ENCODE measurements at regions not wholly inside any gene's neighbourhood (a gene's known extent, or its start where the extent isn't known, plus 50 kb on each side); places are given as distances from the start of the nearest gene placed in this dataset.

- TF ChIP-seq POLR2A (IDR thresholded peaks at IDR 0.05), result no peak
- TF ChIP-seq EP300 (IDR thresholded peaks at IDR 0.05; ENCODE audit: low read depth), result no peak
- TF ChIP-seq POLR2AphosphoS5 (IDR thresholded peaks at IDR 0.05), result no peak
- no peak for TF ChIP-seq CTCF (IDR thresholded peaks at IDR 0.05)
- H3K36me3 ChIP-seq, result no peaks in the 10 kb centered on the region
- no peak overlapping the region for H3K27ac ChIP-seq
- in situ Hi-C loops (cut with MboI; ENCODE audit: low pct_ligation_motif_present in 1 of 4, low pct_unique_long_range_greater_than_20kb in 1 of 4, low sequenced_read_pairs in 3 of 4) (no loop called here), intact Hi-C loops (cut with DNase I; ENCODE audit: low total_unique reads) (no loop called here)
- H3K4me1 ChIP-seq, result no peaks in the 10 kb centered on the region
- DNase-seq, result no peak
- H3K9me3 ChIP-seq, result no peaks in the 10 kb centered on the region
- WGBS, 2 donors (ENCODE audit: low coverage in 1 of 2), result 59 to 80% methylated on average over 3 to 6 of the region's 6 CpGs
- no peaks in the 10 kb centered on the region for H3K27me3 ChIP-seq
- no peak overlapping the region for H3K4me3 ChIP-seq
Measured at GRCh38 chr15:31852933-31853799, 177.1 kb upstream of the CHRNA7 start.

GRCh38 chr15:31856581-31856980 is 173.7 kb upstream of the CHRNA7 start:
- no peak overlapping the region for H3K27ac ChIP-seq
- intact Hi-C loops (cut with DNase I; ENCODE audit: low total_unique reads), result no loop called here
- no peak overlapping the region for H3K4me3 ChIP-seq
- H3K27me3 ChIP-seq, result no peaks in the 10 kb centered on the region
- no peaks in the 10 kb centered on the region for H3K9me3 ChIP-seq
- H3K4me1 ChIP-seq, result no peaks in the 10 kb centered on the region
- WGBS, 2 donors (ENCODE audit: low coverage in 1 of 2), result 91 to 93% methylated on average over 6 to 12 of the region's 12 CpGs
- no peak for DNase-seq
- TF ChIP-seq EP300 (IDR thresholded peaks at IDR 0.05; ENCODE audit: low read depth), result no peak
- TF ChIP-seq POLR2A (IDR thresholded peaks at IDR 0.05), result no peak
- no peak for TF ChIP-seq CTCF (IDR thresholded peaks at IDR 0.05)
- no peak for TF ChIP-seq POLR2AphosphoS5 (IDR thresholded peaks at IDR 0.05)
- no peaks in the 10 kb centered on the region for H3K36me3 ChIP-seq
- in situ Hi-C loops (cut with MboI; ENCODE audit: low pct_ligation_motif_present in 1 of 4, low pct_unique_long_range_greater_than_20kb in 1 of 4, low sequenced_read_pairs in 3 of 4), result no loop called here

GRCh38 chr15:31857194-31857593 is 173.1 kb upstream of the CHRNA7 start:
- no peak overlapping the region for H3K4me3 ChIP-seq
- H3K27ac ChIP-seq, result no peak overlapping the region
- in situ Hi-C loops (cut with MboI; ENCODE audit: low pct_ligation_motif_present in 1 of 4, low pct_unique_long_range_greater_than_20kb in 1 of 4, low sequenced_read_pairs in 3 of 4) (no loop called here), intact Hi-C loops (cut with DNase I; ENCODE audit: low total_unique reads) (no loop called here)
- no peak for DNase-seq
- no peaks in the 10 kb centered on the region for H3K27me3 ChIP-seq
- H3K9me3 ChIP-seq, result no peaks in the 10 kb centered on the region
- no peaks in the 10 kb centered on the region for H3K4me1 ChIP-seq
- WGBS, 2 donors (ENCODE audit: low coverage in 1 of 2), result 68% methylated on average over 6 of the region's 6 CpGs; no CpG with 5 or more reads in 1 of the 2 donors
- no peaks in the 10 kb centered on the region for H3K36me3 ChIP-seq
- TF ChIP-seq POLR2AphosphoS5 (IDR thresholded peaks at IDR 0.05) (no peak), POLR2A (IDR thresholded peaks at IDR 0.05) (no peak), CTCF (IDR thresholded peaks at IDR 0.05) (no peak), EP300 (IDR thresholded peaks at IDR 0.05; ENCODE audit: low read depth) (no peak)

- intact Hi-C loops (cut with DNase I; ENCODE audit: low total_unique reads) (no loop called here), in situ Hi-C loops (cut with MboI; ENCODE audit: low pct_ligation_motif_present in 1 of 4, low pct_unique_long_range_greater_than_20kb in 1 of 4, low sequenced_read_pairs in 3 of 4) (no loop called here)
- Histone ChIP-seq H3K36me3 (no peaks in the 10 kb centered on the region), H3K27me3 (no peaks in the 10 kb centered on the region), H3K9me3 (no peaks in the 10 kb centered on the region), H3K4me1 (no peaks in the 10 kb centered on the region), H3K27ac (no peak overlapping the region), H3K4me3 (no peak overlapping the region)
- no peak for DNase-seq
- 76 to 80% methylated on average over 6 of the region's 6 CpGs for WGBS, 2 donors (ENCODE audit: low coverage in 1 of 2)
- TF ChIP-seq EP300 (IDR thresholded peaks at IDR 0.05; ENCODE audit: low read depth) (no peak), CTCF (IDR thresholded peaks at IDR 0.05) (no peak), POLR2AphosphoS5 (IDR thresholded peaks at IDR 0.05) (no peak), POLR2A (IDR thresholded peaks at IDR 0.05) (no peak)
Measured at GRCh38 chr15:31858026-31858425, 172.3 kb upstream of the CHRNA7 start.

Data from transverse colon (tissue), 4 donors.